ENCODE measurements at regions not wholly inside any gene's neighbourhood (a gene's known extent, or its start where the extent isn't known, plus 50 kb on each side); places are given as distances from the start of the nearest gene placed in this dataset.

- TF ChIP-seq REST (IDR thresholded peaks at IDR 0.05) (no peak), YY1 (IDR thresholded peaks at IDR 0.05) (no peak), ATF3 (IDR thresholded peaks at IDR 0.05) (no peak), JUND (IDR thresholded peaks at IDR 0.05) (no peak), HNF4G (IDR thresholded peaks at IDR 0.05) (no peak), FOXA2 (IDR thresholded peaks at IDR 0.05) (no peak), TAF1 (conservative IDR thresholded peaks at IDR 0.05) (no peak), HNF4A (conservative IDR thresholded peaks at IDR 0.05) (no peak), FOXA1 (IDR thresholded peaks at IDR 0.05) (no peak)
These were observed 199.5 kb upstream of the PLET1 start (continued) for GRCh38 chr11:112460141-112460540.

- WGBS, result 72% methylated on average over 1 of the region's 1 CpG
- Histone ChIP-seq H3K27me3 (ENCODE audit: control insufficient read depth in 4 of 4, insufficient read depth in 4 of 4, low read length in 3 of 4) (no peaks in the 10 kb centered on the region), H3K4me3 (ENCODE audit: low read depth in 1 of 3, low read length in 3 of 3) (no peak overlapping the region), H3K9ac (ENCODE audit: low read depth in 1 of 2, low read length in 2 of 2) (no peak overlapping the region), H3K36me3 (ENCODE audit: control insufficient read depth in 4 of 4, insufficient read depth in 3 of 4, low read depth in 1 of 4, low read length in 3 of 4) (no peaks in the 10 kb centered on the region), H3K4me1 (ENCODE audit: control insufficient read depth in 4 of 4, insufficient read depth in 4 of 4, low read length in 3 of 4) (no peaks in the 10 kb centered on the region), H3K27ac (ENCODE audit: low read depth in 1 of 2, low read length in 2 of 2) (no peak overlapping the region), H3K9me3 (ENCODE audit: control insufficient read depth in 4 of 4, low read length in 3 of 4) (peaks cover 0 to 3% (median 0%) of the 10 kb centered on the region in 4 donors)
- DNase-seq (ENCODE audit: low spot score), result no peak
- TF ChIP-seq JUND (IDR thresholded peaks at IDR 0.05), result no peak
- TF ChIP-seq TAF1 (conservative IDR thresholded peaks at IDR 0.05), result no peak
- TF ChIP-seq CTCF (IDR thresholded peaks at IDR 0.05; ENCODE audit: low read depth, low read length, missing input control), result no peak
- TF ChIP-seq YY1 (IDR thresholded peaks at IDR 0.05), result no peak
- TF ChIP-seq EGR1 (IDR thresholded peaks at IDR 0.05; ENCODE audit: low read depth in 2 of 2), result no peak
- no peak for TF ChIP-seq NR2F2 (IDR thresholded peaks at IDR 0.05)
- no peak for TF ChIP-seq GABPA (IDR thresholded peaks at IDR 0.05 in 1 of 2, conservative IDR thresholded peaks at IDR 0.05 in 1 of 2)
- TF ChIP-seq ATF3 (IDR thresholded peaks at IDR 0.05), result no peak
- TF ChIP-seq RAD21 (IDR thresholded peaks at IDR 0.05), result no peak
- TF ChIP-seq HNF4G (IDR thresholded peaks at IDR 0.05), result no peak
- no peak for TF ChIP-seq FOXA1 (IDR thresholded peaks at IDR 0.05)
- no peak for TF ChIP-seq ZBTB33 (IDR thresholded peaks at IDR 0.05)
- no peak for TF ChIP-seq RXRA (IDR thresholded peaks at IDR 0.05)
- no peak for TF ChIP-seq MAX (IDR thresholded peaks at IDR 0.05)
- no peak for TF ChIP-seq FOXA2 (IDR thresholded peaks at IDR 0.05)
- no peak for TF ChIP-seq REST (IDR thresholded peaks at IDR 0.05)
- no peak for TF ChIP-seq HNF4A (conservative IDR thresholded peaks at IDR 0.05)
- TF ChIP-seq SP1 (IDR thresholded peaks at IDR 0.05), result no peak
These were observed 204.3 kb upstream of the PLET1 start for GRCh38 chr11:112464949-112465348.

All from liver (tissue), 8 donors.